ENCODE measurements at regions not wholly inside any gene's neighbourhood (a gene's known extent, or its start where the extent isn't known, plus 50 kb on each side); places are given as distances from the start of the nearest gene placed in this dataset.

DNA sequence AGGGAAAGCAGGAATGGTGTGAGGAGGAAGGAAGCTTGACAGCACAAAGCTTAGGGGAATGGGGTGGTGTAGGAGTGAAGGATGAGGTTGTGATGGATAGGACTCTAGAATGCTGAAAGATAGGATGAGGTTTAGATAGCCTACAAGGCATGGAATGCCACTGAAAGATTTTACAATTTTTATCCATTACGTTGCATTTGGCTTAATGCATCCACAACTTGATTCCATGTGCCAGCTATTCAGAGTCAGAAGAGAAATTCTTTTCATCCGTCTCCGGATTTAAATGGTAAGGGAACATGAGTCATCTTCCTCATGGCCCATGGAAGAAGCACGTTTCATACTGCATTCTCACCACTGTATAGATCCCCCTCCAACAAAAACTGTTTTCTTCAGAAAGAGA is 212.4 kb upstream of the BMPER start:
- TF ChIP-seq, protein P1, sequence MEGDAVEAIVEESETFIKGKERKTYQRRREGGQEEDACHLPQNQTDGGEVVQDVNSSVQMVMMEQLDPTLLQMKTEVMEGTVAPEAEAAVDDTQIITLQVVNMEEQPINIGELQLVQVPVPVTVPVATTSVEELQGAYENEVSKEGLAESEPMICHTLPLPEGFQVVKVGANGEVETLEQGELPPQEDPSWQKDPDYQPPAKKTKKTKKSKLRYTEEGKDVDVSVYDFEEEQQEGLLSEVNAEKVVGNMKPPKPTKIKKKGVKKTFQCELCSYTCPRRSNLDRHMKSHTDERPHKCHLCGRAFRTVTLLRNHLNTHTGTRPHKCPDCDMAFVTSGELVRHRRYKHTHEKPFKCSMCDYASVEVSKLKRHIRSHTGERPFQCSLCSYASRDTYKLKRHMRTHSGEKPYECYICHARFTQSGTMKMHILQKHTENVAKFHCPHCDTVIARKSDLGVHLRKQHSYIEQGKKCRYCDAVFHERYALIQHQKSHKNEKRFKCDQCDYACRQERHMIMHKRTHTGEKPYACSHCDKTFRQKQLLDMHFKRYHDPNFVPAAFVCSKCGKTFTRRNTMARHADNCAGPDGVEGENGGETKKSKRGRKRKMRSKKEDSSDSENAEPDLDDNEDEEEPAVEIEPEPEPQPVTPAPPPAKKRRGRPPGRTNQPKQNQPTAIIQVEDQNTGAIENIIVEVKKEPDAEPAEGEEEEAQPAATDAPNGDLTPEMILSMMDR (IDR thresholded peaks at IDR 0.05) = no peak
- no peak for TF ChIP-seq EZH2 (IDR thresholded peaks at IDR 0.05; ENCODE audit: borderline replicate concordance, insufficient read depth, low read depth, low read length, poor library complexity, severe bottlenecking)
